Keratinocyte (primary cell): ENCODE measurements at regions not wholly inside any gene's neighbourhood (a gene's known extent, or its start where the extent isn't known, plus 50 kb on each side); places are given as distances from the start of the nearest gene placed in this dataset.

Experiments used
- DNase-seq: peaks from one replicate; pipeline ENCODE4 v3.0.0-alpha.2; 2011; ENCODE audit warnings: low read depth, missing footprints, low spot score
- FAIRE-seq: peaks from 2 replicates; lab custom pipeline; 2011; peaks lifted over from hg19 to GRCh38; lab: Jason Lieb, UNC
- H2AFZ ChIP-seq: 2 replicates; pipeline ENCODE4 v1.6.0; 2012; ENCODE audit warnings: low read length, control low read depth, inconsistent platforms; ENCODE audit not compliant: control insufficient read depth
- H3K27ac ChIP-seq: 2 replicates; pipeline ENCODE4 v1.5.1; 2011; ENCODE audit warnings: low read length; ENCODE audit not compliant: control insufficient read depth, insufficient read depth
- H3K27me3 ChIP-seq: 3 replicates; pipeline ENCODE4 v1.6.0; 2011; ENCODE audit warnings: low read length; ENCODE audit not compliant: control insufficient read depth, insufficient read depth; ENCODE audit errors: extremely low read depth
- H3K36me3 ChIP-seq, 2 experiments: 2 replicates in 1 of 2; 3 replicates in 1 of 2; pipeline ENCODE4 v1.5.1; 2011; ENCODE audit warnings: low read length in 2 of 2, mild to moderate bottlenecking in 1 of 2; ENCODE audit not compliant: control insufficient read depth in 2 of 2, insufficient read depth in 2 of 2; ENCODE audit errors: extremely low read depth in 1 of 2
- H3K4me1 ChIP-seq: 3 replicates; pipeline ENCODE4 v1.5.1; 2011; ENCODE audit warnings: low read length; ENCODE audit not compliant: control insufficient read depth, insufficient read depth; ENCODE audit errors: extremely low read depth
- H3K4me2 ChIP-seq: 3 replicates; pipeline ENCODE4 v1.6.0; 2011; ENCODE audit warnings: low read depth, low read length; ENCODE audit not compliant: control insufficient read depth, insufficient read depth; ENCODE audit errors: extremely low read depth
- H3K4me3 ChIP-seq, 3 experiments: fragments of 200-600 bp in 1 of 3; sonication (generic) in 1 of 3; 2 replicates in 2 of 3; 3 replicates in 1 of 3; pipeline ENCODE4 v1.5.1; 2011 to 2016; ENCODE audit warnings: low read length in 3 of 3, mild to moderate bottlenecking in 3 of 3, control low read depth in 2 of 3, inconsistent platforms in 1 of 3, low read depth in 1 of 3, mixed read lengths in 1 of 3, mixed run types in 1 of 3, moderate library complexity in 1 of 3; ENCODE audit not compliant: control insufficient read depth in 2 of 3, insufficient read depth in 2 of 3; ENCODE audit errors: extremely low read depth in 1 of 3
- H3K79me2 ChIP-seq: 2 replicates; pipeline ENCODE4 v1.6.0; 2012; ENCODE audit warnings: low read length; ENCODE audit not compliant: control insufficient read depth, insufficient read depth
- H3K9ac ChIP-seq: 3 replicates; pipeline ENCODE4 v1.6.0; 2011; ENCODE audit warnings: low read length; ENCODE audit not compliant: control insufficient read depth, insufficient read depth; ENCODE audit errors: extremely low read depth
- H3K9me1 ChIP-seq: 3 replicates; pipeline ENCODE4 v1.6.0; 2011; ENCODE audit warnings: low read length; ENCODE audit not compliant: control insufficient read depth, insufficient read depth; ENCODE audit errors: extremely low read depth
- H3K9me3 ChIP-seq: 2 replicates; pipeline ENCODE4 v1.5.1; 2012; ENCODE audit warnings: low read depth, low read length; ENCODE audit not compliant: control insufficient read depth
- H4K20me1 ChIP-seq: 3 replicates; pipeline ENCODE4 v1.6.0; 2011; ENCODE audit warnings: low read length; ENCODE audit not compliant: control insufficient read depth, insufficient read depth; ENCODE audit errors: extremely low read depth
- CTCF ChIP-seq, 3 experiments: IDR thresholded peaks in 1 of 3; conservative IDR thresholded peaks in 1 of 3; optimal IDR thresholded peaks in 1 of 3; 2 replicates in 2 of 3; 3 replicates in 1 of 3; pipeline versions ENCODE3 to v1.5.1; 2011; ENCODE audit warnings: low read length in 3 of 3, mild to moderate bottlenecking in 3 of 3, moderate library complexity in 2 of 3, control low read depth in 1 of 3, inconsistent platforms in 1 of 3; ENCODE audit not compliant: insufficient read depth in 2 of 3; ENCODE audit errors: extremely low read depth in 1 of 3
- EZH2 ChIP-seq: IDR thresholded peaks from one replicate; pipeline ENCODE4 v1.6.1; 2012; ENCODE audit warnings: inconsistent platforms, mild to moderate bottlenecking, low read length, moderate library complexity
- dilution Hi-C: fragments of 300-500 bp; cut with MboI; formaldehyde crosslinking; loops from one replicate; pipeline ENCODE4 v1.7.0; 2020; ENCODE audit warnings: low sequenced_read_pairs; ENCODE audit not compliant: extremely low pct_ligation_motif_present

GRCh38 chr9:10706788-10707187, 94.0 kb upstream of the PTPRD start:
- Histone ChIP-seq H3K27me3 (no peaks in the 10 kb centered on the region), H3K9me3 (no peaks in the 10 kb centered on the region), H3K27ac (no peak overlapping the region), H3K9me1 (no peaks in the 10 kb centered on the region), H4K20me1 (no peaks in the 10 kb centered on the region), H3K9ac (no peak overlapping the region), H3K4me2 (no peak overlapping the region), H3K4me3 (no peak overlapping the region), H3K4me1 (no peaks in the 10 kb centered on the region), H2AFZ (no peak overlapping the region), H3K36me3 (no peaks in the 10 kb centered on the region), H3K79me2 (no peaks in the 10 kb centered on the region)
- TF ChIP-seq CTCF (optimal IDR thresholded peaks at IDR 0.05 in 1 of 3, IDR thresholded peaks at IDR 0.05 in 1 of 3, conservative IDR thresholded peaks at IDR 0.05 in 1 of 3; ENCODE audit: extremely low read depth in 1 of 3, insufficient read depth in 2 of 3, low read length in 3 of 3) (no peak), EZH2 (no peak)
- FAIRE-seq (no peak), DNase-seq (no peak)
- dilution Hi-C loops, result no loop called here

GRCh38 chr9:10721301-10721700, 108.5 kb upstream of the PTPRD start:
- H3K27me3 ChIP-seq, result no peaks in the 10 kb centered on the region
- no peaks in the 10 kb centered on the region for H3K79me2 ChIP-seq
- no peaks in the 10 kb centered on the region for H3K9me1 ChIP-seq
- no peaks in the 10 kb centered on the region for H3K36me3 ChIP-seq
- H3K27ac ChIP-seq, result no peak overlapping the region
- no peak overlapping the region for H3K4me2 ChIP-seq
- no peaks in the 10 kb centered on the region for H4K20me1 ChIP-seq
- FAIRE-seq (no peak), DNase-seq (no peak)
- no peak overlapping the region for H3K4me3 ChIP-seq
- no peak overlapping the region for H2AFZ ChIP-seq
- H3K9ac ChIP-seq, result no peak overlapping the region
- TF ChIP-seq CTCF (optimal IDR thresholded peaks at IDR 0.05 in 1 of 3, IDR thresholded peaks at IDR 0.05 in 1 of 3, conservative IDR thresholded peaks at IDR 0.05 in 1 of 3; ENCODE audit: extremely low read depth in 1 of 3, insufficient read depth in 2 of 3, low read length in 3 of 3) (no peak), EZH2 (no peak)
- H3K4me1 ChIP-seq, result no peaks in the 10 kb centered on the region
- dilution Hi-C loops, result no loop called here
- no peaks in the 10 kb centered on the region for H3K9me3 ChIP-seq
